ENCODE measurements at regions not wholly inside any gene's neighbourhood (a gene's known extent, or its start where the extent isn't known, plus 50 kb on each side); places are given as distances from the start of the nearest gene placed in this dataset.

GRCh38 chr12:13849456-13849855 lies 131.9 kb downstream of the GRIN2B start:
- intact Hi-C loops (cut with DNase I): no loop called here
- 71 to 82% methylated on average over 3 of the region's 3 CpGs for WGBS, 2 donors
- no peak for TF ChIP-seq CTCF (IDR thresholded peaks at IDR 0.05)
- H3K36me3 ChIP-seq: no peaks in the 10 kb centered on the region
- peaks cover 0 to 9% (median 0%) of the 10 kb centered on the region in 9 donors for H3K4me1 ChIP-seq
- peaks cover 0 to 5% (median 0%) of the 10 kb centered on the region in 7 donors for H3K27me3 ChIP-seq
- ATAC-seq (no peak), DNase-seq (no peak)
- no peak overlapping the region for H3K4me3 ChIP-seq
- H3K27ac ChIP-seq: no peak overlapping the region
- H3K9me3 ChIP-seq: no peaks in the 10 kb centered on the region

GRCh38 chr12:13843841-13844240 lies 137.6 kb downstream of the GRIN2B start:
- no peak for TF ChIP-seq CTCF (IDR thresholded peaks at IDR 0.05)
- Histone ChIP-seq H3K4me3 (no peak overlapping the region), H3K27ac (no peak overlapping the region), H3K9me3 (no peaks in the 10 kb centered on the region), H3K36me3 (no peaks in the 10 kb centered on the region), H3K27me3 (peaks cover 0 to 5% (median 0%) of the 10 kb centered on the region in 7 donors), H3K4me1 (no peaks in the 10 kb centered on the region)
- intact Hi-C loops (cut with DNase I): no loop called here
- DNase-seq: no peak
- WGBS, 2 donors: 69 to 77% methylated on average over 1 of the region's 1 CpG
- ATAC-seq: no peak

- intact Hi-C loops (cut with DNase I): no loop called here
- H3K9me3 ChIP-seq: no peaks in the 10 kb centered on the region
- no peak overlapping the region for H3K27ac ChIP-seq
- DNase-seq (no peak), ATAC-seq (no peak)
- no peaks in the 10 kb centered on the region for H3K36me3 ChIP-seq
- TF ChIP-seq CTCF (IDR thresholded peaks at IDR 0.05): no peak
- WGBS, 2 donors: 78 to 83% methylated on average over 7 of the region's 7 CpGs
- peaks cover 0 to 4% (median 0%) of the 10 kb centered on the region in 7 donors for H3K27me3 ChIP-seq
- H3K4me3 ChIP-seq: no peak overlapping the region
- H3K4me1 ChIP-seq: no peaks in the 10 kb centered on the region
Observed at GRCh38 chr12:13841358-13841757, 140.0 kb downstream of the GRIN2B start.

- no peak overlapping the region for H3K27ac ChIP-seq
- H3K27me3 ChIP-seq: no peaks in the 10 kb centered on the region
- no peak overlapping the region for H3K4me3 ChIP-seq
- H3K9me3 ChIP-seq: no peaks in the 10 kb centered on the region
- TF ChIP-seq CTCF (IDR thresholded peaks at IDR 0.05): no peak
- intact Hi-C loops (cut with DNase I): no loop called here
- no peaks in the 10 kb centered on the region for H3K4me1 ChIP-seq
- WGBS, 2 donors: 79 to 82% methylated on average over 11 of the region's 11 CpGs
- no peaks in the 10 kb centered on the region for H3K36me3 ChIP-seq
- no peak for DNase-seq
- no peak for ATAC-seq
Observed at GRCh38 chr12:13839365-13840336, 141.8 kb downstream of the GRIN2B start.
